NCI-H526 treated with DMSO at 0.1 percent for 48 hours (cell line): ENCODE measurements at regions not wholly inside any gene's neighbourhood (a gene's known extent, or its start where the extent isn't known, plus 50 kb on each side); places are given as distances from the start of the nearest gene placed in this dataset.
"Not testable (repeated sequence)": the region's sequence is repeated elsewhere in the genome, so short reads cannot be mapped to it uniquely, and the experiment has no call there.

Source experiments
- DNase-seq: peaks from one replicate; lab custom pipeline; 2025; lab: John Stamatoyannopoulos, UW

- no peak for DNase-seq
These were observed 69.7 kb downstream of the RPS6KA4 start for GRCh38 chr11:64428693-64429092.

- DNase-seq = no peak
These were observed 71.0 kb downstream of the RPS6KA4 start for GRCh38 chr11:64429970-64430369.

GRCh38 chr11:64430645-64431044 lies 71.7 kb downstream of the RPS6KA4 start:
- no peak for DNase-seq

GRCh38 chr11:64436000-64436399 lies 77.0 kb downstream of the RPS6KA4 start:
- DNase-seq = no peak

GRCh38 chr11:64437426-64437825 lies 78.5 kb downstream of the RPS6KA4 start:
- DNase-seq = no peak

- DNase-seq = peak; percentile 12
These were observed 80.2 kb downstream of the RPS6KA4 start for GRCh38 chr11:64438986-64439771.

GRCh38 chr11:64439772-64440491 lies 81.0 kb downstream of the RPS6KA4 start:
- not testable (repeated sequence) for DNase-seq

- no peak for DNase-seq
These were observed 82.2 kb downstream of the RPS6KA4 start for GRCh38 chr11:64441127-64441526.

GRCh38 chr11:64443001-64443400 lies 84.0 kb downstream of the RPS6KA4 start:
- no peak for DNase-seq

GRCh38 chr11:64444838-64445441 lies 86.0 kb downstream of the RPS6KA4 start:
- no peak for DNase-seq

- no peak for DNase-seq
These were observed 86.7 kb downstream of the RPS6KA4 start for GRCh38 chr11:64445651-64446050.

- no peak for DNase-seq
These were observed 89.1 kb downstream of the RPS6KA4 start for GRCh38 chr11:64447831-64448598.

- DNase-seq = peak; percentile 78
These were observed 89.8 kb downstream of the RPS6KA4 start for GRCh38 chr11:64448599-64449380.

GRCh38 chr11:64449381-64450167 lies 90.6 kb downstream of the RPS6KA4 start:
- DNase-seq = peak; percentile 85

GRCh38 chr11:64450168-64450560 lies 91.2 kb downstream of the RPS6KA4 start:
- no peak for DNase-seq

- no peak for DNase-seq
These were observed 92.9 kb downstream of the RPS6KA4 start for GRCh38 chr11:64451856-64452255.

GRCh38 chr11:64453466-64453865 lies 94.5 kb downstream of the RPS6KA4 start:
- DNase-seq = no peak

GRCh38 chr11:64455456-64456261 lies 96.7 kb downstream of the RPS6KA4 start:
- DNase-seq = no peak

- no peak for DNase-seq
These were observed 97.8 kb downstream of the RPS6KA4 start for GRCh38 chr11:64456509-64457320.
